ENCODE measurements at regions not wholly inside any gene's neighbourhood (a gene's known extent, or its start where the extent isn't known, plus 50 kb on each side); places are given as distances from the start of the nearest gene placed in this dataset.

GRCh38 chr1:2890221-2890850 lies 88.8 kb upstream of the TTC34 start:
- DNase-seq = no peak

- DNase-seq = no peak
Measured at GRCh38 chr1:2891923-2892448, 90.5 kb upstream of the TTC34 start.

- no peak for DNase-seq
Measured at GRCh38 chr1:2893473-2894120, 92.1 kb upstream of the TTC34 start.

- DNase-seq = no peak
Measured at GRCh38 chr1:2894381-2895041, 93.0 kb upstream of the TTC34 start.

GRCh38 chr1:2896824-2897223 lies 95.3 kb upstream of the TTC34 start:
- DNase-seq = no peak

- no peak for DNase-seq
Measured at GRCh38 chr1:2903226-2903625, 101.7 kb upstream of the TTC34 start.

- DNase-seq = no peak
Measured at GRCh38 chr1:2904191-2904590, 102.7 kb upstream of the TTC34 start.

- no peak for DNase-seq
Measured at GRCh38 chr1:2905356-2905755, 103.9 kb upstream of the TTC34 start.

- DNase-seq = peak; percentile 49
Measured at GRCh38 chr1:2906085-2906484, 104.6 kb upstream of the TTC34 start.

- no peak for DNase-seq
Measured at GRCh38 chr1:2906620-2907019, 105.1 kb upstream of the TTC34 start.

- DNase-seq = no peak
Measured at GRCh38 chr1:2907051-2907450, 105.6 kb upstream of the TTC34 start.

GRCh38 chr1:2908081-2908480 lies 106.6 kb upstream of the TTC34 start:
- DNase-seq = no peak

GRCh38 chr1:2908561-2908960 lies 107.1 kb upstream of the TTC34 start:
- no peak for DNase-seq

GRCh38 chr1:2909797-2910196 lies 108.3 kb upstream of the TTC34 start:
- DNase-seq = no peak

- no peak for DNase-seq
Measured at GRCh38 chr1:2910211-2910610, 108.7 kb upstream of the TTC34 start.

- no peak for DNase-seq
Measured at GRCh38 chr1:2911421-2912178, 109.7 kb upstream of the ACTRT2 start.

- no peak for DNase-seq
Measured at GRCh38 chr1:2912424-2913061, 108.7 kb upstream of the ACTRT2 start.

- DNase-seq = no peak
Measured at GRCh38 chr1:2913091-2913490, 108.2 kb upstream of the ACTRT2 start.

GRCh38 chr1:2914702-2915101 lies 106.6 kb upstream of the ACTRT2 start:
- no peak for DNase-seq

- DNase-seq = no peak
Measured at GRCh38 chr1:2916153-2916552, 105.1 kb upstream of the ACTRT2 start.

- no peak for DNase-seq
Measured at GRCh38 chr1:2916706-2917105, 104.6 kb upstream of the ACTRT2 start.

GRCh38 chr1:2917284-2917683 lies 104.0 kb upstream of the ACTRT2 start:
- DNase-seq = no peak

GRCh38 chr1:2918441-2918840 lies 102.8 kb upstream of the ACTRT2 start:
- DNase-seq = no peak

Measured in femur (tissue), 1 donor.